Limb (tissue), 2 donors: ENCODE measurements at regions not wholly inside any gene's neighbourhood (a gene's known extent, or its start where the extent isn't known, plus 50 kb on each side); places are given as distances from the start of the nearest gene placed in this dataset.
"Not testable (repeated sequence)": the region's sequence is repeated elsewhere in the genome, so short reads cannot be mapped to it uniquely, and the experiment has no call there.

ENCODE experiments used
- DNase-seq, 2 donors: peaks; one replicate each; pipeline ENCODE4 v3.0.0-alpha.2; 2016; ENCODE audit errors: extremely low spot score in 2 of 2

- no peak for DNase-seq
Observed at GRCh38 chr5:155595791-155596190, 582.2 kb downstream of the KIF4B start.

- DNase-seq: no peak
Observed at GRCh38 chr5:155598552-155598951, 585.0 kb downstream of the KIF4B start.

- DNase-seq: no peak
Observed at GRCh38 chr5:155605920-155606319, 592.4 kb downstream of the KIF4B start.

- peak in 1 of 2 donors; percentile 43 for DNase-seq
Observed at GRCh38 chr5:155616779-155617392, 603.3 kb downstream of the KIF4B start.

- DNase-seq: no peak
Observed at GRCh38 chr5:155619688-155620087, 606.1 kb downstream of the KIF4B start.

- DNase-seq: no peak
Observed at GRCh38 chr5:155620821-155621410, 607.4 kb downstream of the KIF4B start.

- no peak for DNase-seq
Observed at GRCh38 chr5:155624597-155625241, 611.2 kb downstream of the KIF4B start.

GRCh38 chr5:155625315-155625714, 611.8 kb downstream of the KIF4B start:
- DNase-seq: no peak

GRCh38 chr5:155625897-155626543, 612.5 kb downstream of the KIF4B start:
- no peak for DNase-seq

- no peak for DNase-seq
Observed at GRCh38 chr5:155626592-155626991, 613.0 kb downstream of the KIF4B start.

GRCh38 chr5:155628346-155628745, 614.8 kb downstream of the KIF4B start:
- no peak for DNase-seq

- no peak for DNase-seq
Observed at GRCh38 chr5:155629597-155629996, 616.0 kb downstream of the KIF4B start.

GRCh38 chr5:155631116-155631515, 617.6 kb downstream of the KIF4B start:
- DNase-seq: no peak

- no peak for DNase-seq
Observed at GRCh38 chr5:155633338-155633957, 619.9 kb downstream of the KIF4B start.

GRCh38 chr5:155649666-155650065, 636.1 kb downstream of the KIF4B start:
- no peak for DNase-seq

GRCh38 chr5:155655569-155655968, 642.0 kb downstream of the KIF4B start:
- DNase-seq: no peak

- no peak for DNase-seq
Observed at GRCh38 chr5:155661859-155662258, 648.3 kb downstream of the KIF4B start.

GRCh38 chr5:155665361-155665760, 651.8 kb downstream of the KIF4B start:
- DNase-seq: no peak

GRCh38 chr5:155672001-155672400, 655.0 kb upstream of the SGCD start:
- not testable (repeated sequence) for DNase-seq

GRCh38 chr5:155676967-155677366, 650.0 kb upstream of the SGCD start:
- no peak for DNase-seq

GRCh38 chr5:155678371-155678770, 648.6 kb upstream of the SGCD start:
- no peak for DNase-seq

- no peak for DNase-seq
Observed at GRCh38 chr5:155679530-155679929, 647.4 kb upstream of the SGCD start.
